ENCODE measurements at regions not wholly inside any gene's neighbourhood (a gene's known extent, or its start where the extent isn't known, plus 50 kb on each side); places are given as distances from the start of the nearest gene placed in this dataset.
A peak's percentile ranks its signal among the peaks of the same experiment; 100 is the strongest.
"Not testable (repeated sequence)": the region's sequence is repeated elsewhere in the genome, so short reads cannot be mapped to it uniquely, and the experiment has no call there.

- DNase-seq: no peak
These were observed 336.3 kb upstream of the SPRY2 start for GRCh38 chr13:80677227-80677626.

- not testable (repeated sequence) for DNase-seq
These were observed 334.5 kb upstream of the SPRY2 start for GRCh38 chr13:80675442-80675841.

GRCh38 chr13:80671773-80672172 lies 330.8 kb upstream of the SPRY2 start:
- DNase-seq: no peak

- no peak for DNase-seq
These were observed 328.2 kb upstream of the SPRY2 start for GRCh38 chr13:80669112-80669511.

- DNase-seq: no peak
These were observed 327.5 kb upstream of the SPRY2 start for GRCh38 chr13:80668452-80668851.

- DNase-seq: no peak
These were observed 326.0 kb upstream of the SPRY2 start for GRCh38 chr13:80666782-80667552.

GRCh38 chr13:80665792-80666333 lies 324.9 kb upstream of the SPRY2 start:
- DNase-seq: no peak

- DNase-seq: no peak
These were observed 324.0 kb upstream of the SPRY2 start for GRCh38 chr13:80664950-80665349.

GRCh38 chr13:80663788-80664187 lies 322.9 kb upstream of the SPRY2 start:
- DNase-seq: no peak

- no peak for DNase-seq
These were observed 317.8 kb upstream of the SPRY2 start for GRCh38 chr13:80658705-80659104.

GRCh38 chr13:80656512-80656904 lies 315.6 kb upstream of the SPRY2 start:
- no peak for DNase-seq

GRCh38 chr13:80655778-80656511 lies 315.0 kb upstream of the SPRY2 start:
- DNase-seq: no peak

- no peak for DNase-seq
These were observed 313.8 kb upstream of the SPRY2 start for GRCh38 chr13:80654638-80655249.

- DNase-seq: no peak
These were observed 308.3 kb upstream of the SPRY2 start for GRCh38 chr13:80649274-80649673.

- no peak for DNase-seq
These were observed 301.7 kb upstream of the SPRY2 start for GRCh38 chr13:80642641-80643040.

GRCh38 chr13:80633251-80633650 lies 292.3 kb upstream of the SPRY2 start:
- no peak for DNase-seq

- peak; percentile 18 to 33 for DNase-seq
These were observed 289.8 kb upstream of the SPRY2 start for GRCh38 chr13:80630685-80631121.

- no peak for DNase-seq
These were observed 277.9 kb upstream of the SPRY2 start for GRCh38 chr13:80618781-80619180.

GRCh38 chr13:80612804-80613203 lies 271.9 kb upstream of the SPRY2 start:
- no peak for DNase-seq

GRCh38 chr13:80611310-80611709 lies 270.4 kb upstream of the SPRY2 start:
- no peak for DNase-seq

- DNase-seq: no peak
These were observed 264.8 kb upstream of the SPRY2 start for GRCh38 chr13:80605716-80606115.

GRCh38 chr13:80605011-80605410 lies 264.1 kb upstream of the SPRY2 start:
- no peak for DNase-seq

GRCh38 chr13:80604098-80604497 lies 263.2 kb upstream of the SPRY2 start:
- DNase-seq: no peak

GRCh38 chr13:80603351-80603750 lies 262.4 kb upstream of the SPRY2 start:
- DNase-seq: no peak

All from AML-193 (cell line).